ENCODE measurements at regions not wholly inside any gene's neighbourhood (a gene's known extent, or its start where the extent isn't known, plus 50 kb on each side); places are given as distances from the start of the nearest gene placed in this dataset.

DNA sequence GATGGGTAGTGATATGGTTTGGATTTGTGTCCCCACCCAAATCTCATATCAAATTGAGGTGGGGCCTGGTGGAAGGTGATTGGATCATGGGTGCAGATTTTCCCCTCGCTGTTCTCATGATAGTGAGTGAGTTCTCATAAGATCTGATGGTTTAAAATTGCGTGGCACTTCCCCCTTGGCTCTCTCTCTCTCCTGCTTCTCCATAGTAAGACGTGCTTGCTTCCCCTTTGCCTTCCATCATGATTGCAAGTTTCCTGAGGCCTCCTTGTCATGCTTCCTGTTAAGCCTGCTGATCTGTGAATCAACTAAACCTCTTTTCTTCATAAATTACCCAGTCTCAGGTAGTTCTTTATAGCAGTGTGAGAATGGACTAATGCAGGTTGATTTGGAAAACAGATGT, 223.2 kb upstream of the APCDD1 start:
- TF ChIP-seq ZNF274 (IDR thresholded peaks at IDR 0.05; ENCODE audit: low read length) (no peak), ZNF274 (tag by site-specific recombination; IDR thresholded peaks at IDR 0.05; ENCODE audit: borderline replicate concordance) (no peak), ZNF2 (tag by site-specific recombination; IDR thresholded peaks at IDR 0.05) (no peak), ZNF776 (tag by site-specific recombination; IDR thresholded peaks at IDR 0.05; ENCODE audit: borderline replicate concordance) (no peak)
- TF ChIP-seq, protein P1, sequence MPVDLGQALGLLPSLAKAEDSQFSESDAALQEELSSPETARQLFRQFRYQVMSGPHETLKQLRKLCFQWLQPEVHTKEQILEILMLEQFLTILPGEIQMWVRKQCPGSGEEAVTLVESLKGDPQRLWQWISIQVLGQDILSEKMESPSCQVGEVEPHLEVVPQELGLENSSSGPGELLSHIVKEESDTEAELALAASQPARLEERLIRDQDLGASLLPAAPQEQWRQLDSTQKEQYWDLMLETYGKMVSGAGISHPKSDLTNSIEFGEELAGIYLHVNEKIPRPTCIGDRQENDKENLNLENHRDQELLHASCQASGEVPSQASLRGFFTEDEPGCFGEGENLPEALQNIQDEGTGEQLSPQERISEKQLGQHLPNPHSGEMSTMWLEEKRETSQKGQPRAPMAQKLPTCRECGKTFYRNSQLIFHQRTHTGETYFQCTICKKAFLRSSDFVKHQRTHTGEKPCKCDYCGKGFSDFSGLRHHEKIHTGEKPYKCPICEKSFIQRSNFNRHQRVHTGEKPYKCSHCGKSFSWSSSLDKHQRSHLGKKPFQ (tag by site-specific recombination; IDR thresholded peaks at IDR 0.05) = no peak
- TF ChIP-seq, protein P2, sequence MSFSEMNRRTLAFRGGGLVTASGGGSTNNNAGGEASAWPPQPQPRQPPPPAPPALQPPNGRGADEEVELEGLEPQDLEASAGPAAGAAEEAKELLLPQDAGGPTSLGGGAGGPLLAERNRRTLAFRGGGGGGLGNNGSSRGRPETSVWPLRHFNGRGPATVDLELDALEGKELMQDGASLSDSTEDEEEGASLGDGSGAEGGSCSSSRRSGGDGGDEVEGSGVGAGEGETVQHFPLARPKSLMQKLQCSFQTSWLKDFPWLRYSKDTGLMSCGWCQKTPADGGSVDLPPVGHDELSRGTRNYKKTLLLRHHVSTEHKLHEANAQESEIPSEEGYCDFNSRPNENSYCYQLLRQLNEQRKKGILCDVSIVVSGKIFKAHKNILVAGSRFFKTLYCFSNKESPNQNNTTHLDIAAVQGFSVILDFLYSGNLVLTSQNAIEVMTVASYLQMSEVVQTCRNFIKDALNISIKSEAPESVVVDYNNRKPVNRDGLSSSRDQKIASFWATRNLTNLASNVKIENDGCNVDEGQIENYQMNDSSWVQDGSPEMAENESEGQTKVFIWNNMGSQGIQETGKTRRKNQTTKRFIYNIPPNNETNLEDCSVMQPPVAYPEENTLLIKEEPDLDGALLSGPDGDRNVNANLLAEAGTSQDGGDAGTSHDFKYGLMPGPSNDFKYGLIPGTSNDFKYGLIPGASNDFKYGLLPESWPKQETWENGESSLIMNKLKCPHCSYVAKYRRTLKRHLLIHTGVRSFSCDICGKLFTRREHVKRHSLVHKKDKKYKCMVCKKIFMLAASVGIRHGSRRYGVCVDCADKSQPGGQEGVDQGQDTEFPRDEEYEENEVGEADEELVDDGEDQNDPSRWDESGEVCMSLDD (tag by site-specific recombination; IDR thresholded peaks at IDR 0.05) = no peak
